ENCODE measurements at regions not wholly inside any gene's neighbourhood (a gene's known extent, or its start where the extent isn't known, plus 50 kb on each side); places are given as distances from the start of the nearest gene placed in this dataset.
"Not testable (repeated sequence)": the region's sequence is repeated elsewhere in the genome, so short reads cannot be mapped to it uniquely, and the experiment has no call there.

- peaks cover 0 to 2% of the 10 kb centered on the region in 2 donors for H3K9me3 ChIP-seq (ENCODE audit: control insufficient read depth in 2 of 2, low read length in 2 of 2)
- no peak overlapping the region for H3K27ac ChIP-seq (ENCODE audit: low read depth in 2 of 2, low read length in 2 of 2)
- H3K27me3 ChIP-seq (ENCODE audit: control insufficient read depth in 2 of 2, insufficient read depth in 2 of 2, low read length in 2 of 2): peaks cover 0 to 3% of the 10 kb centered on the region in 2 donors
- no peaks in the 10 kb centered on the region for H3K36me3 ChIP-seq (ENCODE audit: control insufficient read depth in 2 of 2, insufficient read depth in 2 of 2, low read length in 2 of 2)
- no peak overlapping the region for H3K4me3 ChIP-seq (ENCODE audit: low read length in 2 of 2)
- no peak overlapping the region for H3K9ac ChIP-seq (ENCODE audit: low read depth in 1 of 2, low read length in 2 of 2)
- no peaks in the 10 kb centered on the region for H3K4me1 ChIP-seq (ENCODE audit: control insufficient read depth in 2 of 2, insufficient read depth in 2 of 2, low read length in 2 of 2)
Observed at GRCh38 chrX:33989936-33990335, 142.2 kb downstream of the FAM47A start.

GRCh38 chrX:33987458-33987857, 144.7 kb downstream of the FAM47A start:
- Histone ChIP-seq H3K4me3 (ENCODE audit: low read length in 2 of 2) (no peak overlapping the region), H3K9me3 (ENCODE audit: control insufficient read depth in 2 of 2, low read length in 2 of 2) (no peaks in the 10 kb centered on the region), H3K9ac (ENCODE audit: low read depth in 1 of 2, low read length in 2 of 2) (no peak overlapping the region), H3K36me3 (ENCODE audit: control insufficient read depth in 2 of 2, insufficient read depth in 2 of 2, low read length in 2 of 2) (no peaks in the 10 kb centered on the region), H3K27ac (ENCODE audit: low read depth in 2 of 2, low read length in 2 of 2) (no peak overlapping the region), H3K27me3 (ENCODE audit: control insufficient read depth in 2 of 2, insufficient read depth in 2 of 2, low read length in 2 of 2) (peaks cover 0 to 3% of the 10 kb centered on the region in 2 donors), H3K4me1 (ENCODE audit: control insufficient read depth in 2 of 2, insufficient read depth in 2 of 2, low read length in 2 of 2) (no peaks in the 10 kb centered on the region)

GRCh38 chrX:33974676-33975075, 157.4 kb downstream of the FAM47A start:
- Histone ChIP-seq H3K4me1 (ENCODE audit: control insufficient read depth in 2 of 2, insufficient read depth in 2 of 2, low read length in 2 of 2) (no peaks in the 10 kb centered on the region), H3K36me3 (ENCODE audit: control insufficient read depth in 2 of 2, insufficient read depth in 2 of 2, low read length in 2 of 2) (no peaks in the 10 kb centered on the region), H3K9me3 (ENCODE audit: control insufficient read depth in 2 of 2, low read length in 2 of 2) (no peaks in the 10 kb centered on the region), H3K27ac (ENCODE audit: low read depth in 2 of 2, low read length in 2 of 2) (no peak overlapping the region), H3K27me3 (ENCODE audit: control insufficient read depth in 2 of 2, insufficient read depth in 2 of 2, low read length in 2 of 2) (no peaks in the 10 kb centered on the region), H3K4me3 (ENCODE audit: low read length in 2 of 2) (no peak overlapping the region), H3K9ac (ENCODE audit: low read depth in 1 of 2, low read length in 2 of 2) (no peak overlapping the region)

- no peaks in the 10 kb centered on the region for H3K27me3 ChIP-seq (ENCODE audit: control insufficient read depth in 2 of 2, insufficient read depth in 2 of 2, low read length in 2 of 2)
Observed at GRCh38 chrX:33970028-33970967, 161.8 kb downstream of the FAM47A start.

DNA sequence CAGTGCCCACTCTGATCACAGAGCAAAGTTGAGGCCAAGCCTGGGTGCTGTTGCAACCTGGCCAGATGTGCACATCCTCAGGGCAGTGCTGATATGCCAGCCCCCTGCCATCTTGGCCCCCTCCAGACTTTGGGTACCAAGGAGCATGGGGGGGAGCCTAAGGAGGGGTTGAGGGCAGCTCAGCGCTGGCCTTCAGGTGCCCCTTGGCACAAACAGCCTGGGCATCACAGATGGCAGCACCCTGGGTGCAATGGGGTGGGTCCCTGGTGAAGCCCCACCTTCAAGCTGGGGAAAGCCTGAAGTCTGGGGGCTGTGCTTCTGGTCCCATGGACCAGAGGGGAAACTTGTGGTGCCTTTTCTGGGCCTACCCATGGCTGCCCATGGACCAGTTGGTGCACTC, 163.0 kb downstream of the FAM47A start:
- Histone ChIP-seq H3K27ac (ENCODE audit: low read depth in 2 of 2, low read length in 2 of 2) (no peak overlapping the region), H3K4me3 (ENCODE audit: low read length in 2 of 2) (no peak overlapping the region), H3K9ac (ENCODE audit: low read depth in 1 of 2, low read length in 2 of 2) (no peak overlapping the region), H3K36me3 (ENCODE audit: control insufficient read depth in 2 of 2, insufficient read depth in 2 of 2, low read length in 2 of 2) (no peaks in the 10 kb centered on the region), H3K9me3 (ENCODE audit: control insufficient read depth in 2 of 2, low read length in 2 of 2) (no peaks in the 10 kb centered on the region), H3K27me3 (ENCODE audit: control insufficient read depth in 2 of 2, insufficient read depth in 2 of 2, low read length in 2 of 2) (no peaks in the 10 kb centered on the region), H3K4me1 (ENCODE audit: control insufficient read depth in 2 of 2, insufficient read depth in 2 of 2, low read length in 2 of 2) (no peaks in the 10 kb centered on the region)

More at GRCh38 chrX:33970028-33970967, 161.8 kb downstream of the FAM47A start:
- Histone ChIP-seq H3K9me3 (ENCODE audit: control insufficient read depth in 2 of 2, low read length in 2 of 2) (no peaks in the 10 kb centered on the region), H3K27ac (ENCODE audit: low read depth in 2 of 2, low read length in 2 of 2) (no peak overlapping the region), H3K4me1 (ENCODE audit: control insufficient read depth in 2 of 2, insufficient read depth in 2 of 2, low read length in 2 of 2) (no peaks in the 10 kb centered on the region), H3K9ac (ENCODE audit: low read depth in 1 of 2, low read length in 2 of 2) (no peak overlapping the region), H3K4me3 (ENCODE audit: low read length in 2 of 2) (no peak overlapping the region), H3K36me3 (ENCODE audit: control insufficient read depth in 2 of 2, insufficient read depth in 2 of 2, low read length in 2 of 2) (no peaks in the 10 kb centered on the region)

- no peaks in the 10 kb centered on the region for H3K4me1 ChIP-seq (ENCODE audit: control insufficient read depth in 2 of 2, insufficient read depth in 2 of 2, low read length in 2 of 2)
- H3K27me3 ChIP-seq (ENCODE audit: control insufficient read depth in 2 of 2, insufficient read depth in 2 of 2, low read length in 2 of 2): no peaks in the 10 kb centered on the region
- H3K36me3 ChIP-seq (ENCODE audit: control insufficient read depth in 2 of 2, insufficient read depth in 2 of 2, low read length in 2 of 2): no peaks in the 10 kb centered on the region
- no peak overlapping the region for H3K27ac ChIP-seq (ENCODE audit: low read depth in 2 of 2, low read length in 2 of 2)
- no peak overlapping the region for H3K9ac ChIP-seq (ENCODE audit: low read depth in 1 of 2, low read length in 2 of 2)
- no peaks in the 10 kb centered on the region for H3K9me3 ChIP-seq (ENCODE audit: control insufficient read depth in 2 of 2, low read length in 2 of 2)
- H3K4me3 ChIP-seq (ENCODE audit: low read length in 2 of 2): no peak overlapping the region
Observed at GRCh38 chrX:33968611-33969010, 163.5 kb downstream of the FAM47A start.

DNA sequence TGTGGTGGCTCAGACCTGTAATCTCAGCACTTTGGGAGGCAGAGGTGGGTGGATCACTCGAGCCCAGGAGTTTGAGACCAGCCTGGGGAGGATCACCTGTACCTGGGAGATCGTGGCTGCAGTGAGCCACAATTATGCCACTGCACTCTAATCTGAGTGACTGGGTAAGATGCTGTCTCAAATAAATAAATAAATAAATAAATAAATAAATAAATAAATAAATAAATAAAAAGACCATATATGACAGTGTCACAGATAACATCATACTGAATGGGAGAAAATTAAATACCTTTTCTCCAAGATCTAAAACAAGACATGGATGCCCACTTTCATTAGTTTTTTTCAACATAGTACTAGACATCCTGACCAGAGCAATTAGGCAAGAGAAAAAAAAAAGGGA, 182.8 kb downstream of the FAM47A start:
- no peak overlapping the region for H3K4me3 ChIP-seq (ENCODE audit: low read length in 2 of 2)
- no peaks in the 10 kb centered on the region for H3K4me1 ChIP-seq (ENCODE audit: control insufficient read depth in 2 of 2, insufficient read depth in 2 of 2, low read length in 2 of 2)
- no peaks in the 10 kb centered on the region for H3K27me3 ChIP-seq (ENCODE audit: control insufficient read depth in 2 of 2, insufficient read depth in 2 of 2, low read length in 2 of 2)
- H3K36me3 ChIP-seq (ENCODE audit: control insufficient read depth in 2 of 2, insufficient read depth in 2 of 2, low read length in 2 of 2): no peaks in the 10 kb centered on the region
- H3K27ac ChIP-seq (ENCODE audit: low read depth in 2 of 2, low read length in 2 of 2): no peak overlapping the region
- no peak overlapping the region for H3K9ac ChIP-seq (ENCODE audit: low read depth in 1 of 2, low read length in 2 of 2)
- H3K9me3 ChIP-seq (ENCODE audit: control insufficient read depth in 2 of 2, low read length in 2 of 2): no peaks in the 10 kb centered on the region

GRCh38 chrX:33926249-33926648, 205.9 kb downstream of the FAM47A start:
- H3K9me3 ChIP-seq (ENCODE audit: control insufficient read depth in 2 of 2, low read length in 2 of 2); H3K4me3 ChIP-seq (ENCODE audit: low read length in 2 of 2); H3K27ac ChIP-seq (ENCODE audit: low read depth in 2 of 2, low read length in 2 of 2); H3K4me1 ChIP-seq (ENCODE audit: control insufficient read depth in 2 of 2, insufficient read depth in 2 of 2, low read length in 2 of 2); H3K27me3 ChIP-seq (ENCODE audit: control insufficient read depth in 2 of 2, insufficient read depth in 2 of 2, low read length in 2 of 2); H3K36me3 ChIP-seq (ENCODE audit: control insufficient read depth in 2 of 2, insufficient read depth in 2 of 2, low read length in 2 of 2); H3K9ac ChIP-seq (ENCODE audit: low read depth in 1 of 2, low read length in 2 of 2): not testable (repeated sequence)

GRCh38 chrX:33923262-33923661, 208.9 kb downstream of the FAM47A start:
- no peaks in the 10 kb centered on the region for H3K4me1 ChIP-seq (ENCODE audit: control insufficient read depth in 2 of 2, insufficient read depth in 2 of 2, low read length in 2 of 2)
- H3K4me3 ChIP-seq (ENCODE audit: low read length in 2 of 2): no peak overlapping the region
- no peak overlapping the region for H3K27ac ChIP-seq (ENCODE audit: low read depth in 2 of 2, low read length in 2 of 2)
- H3K36me3 ChIP-seq (ENCODE audit: control insufficient read depth in 2 of 2, insufficient read depth in 2 of 2, low read length in 2 of 2): no peaks in the 10 kb centered on the region
- H3K27me3 ChIP-seq (ENCODE audit: control insufficient read depth in 2 of 2, insufficient read depth in 2 of 2, low read length in 2 of 2): no peaks in the 10 kb centered on the region
- H3K9me3 ChIP-seq (ENCODE audit: control insufficient read depth in 2 of 2, low read length in 2 of 2): no peaks in the 10 kb centered on the region
- no peak overlapping the region for H3K9ac ChIP-seq (ENCODE audit: low read depth in 1 of 2, low read length in 2 of 2)

- Histone ChIP-seq H3K36me3 (ENCODE audit: control insufficient read depth in 2 of 2, insufficient read depth in 2 of 2, low read length in 2 of 2) (no peaks in the 10 kb centered on the region), H3K9me3 (ENCODE audit: control insufficient read depth in 2 of 2, low read length in 2 of 2) (no peaks in the 10 kb centered on the region), H3K9ac (ENCODE audit: low read depth in 1 of 2, low read length in 2 of 2) (no peak overlapping the region), H3K27ac (ENCODE audit: low read depth in 2 of 2, low read length in 2 of 2) (no peak overlapping the region), H3K4me3 (ENCODE audit: low read length in 2 of 2) (no peak overlapping the region), H3K4me1 (ENCODE audit: control insufficient read depth in 2 of 2, insufficient read depth in 2 of 2, low read length in 2 of 2) (no peaks in the 10 kb centered on the region), H3K27me3 (ENCODE audit: control insufficient read depth in 2 of 2, insufficient read depth in 2 of 2, low read length in 2 of 2) (no peaks in the 10 kb centered on the region)
Observed at GRCh38 chrX:33909836-33910235, 222.3 kb downstream of the FAM47A start.
